Keratinocyte (primary cell): ENCODE measurements at regions not wholly inside any gene's neighbourhood (a gene's known extent, or its start where the extent isn't known, plus 50 kb on each side); places are given as distances from the start of the nearest gene placed in this dataset.

Source experiments
- DNase-seq: peaks from one replicate; pipeline ENCODE4 v3.0.0-alpha.2; 2011; ENCODE audit warnings: low read depth, missing footprints, low spot score
- FAIRE-seq: peaks from 2 replicates; lab custom pipeline; 2011; peaks lifted over from hg19 to GRCh38; lab: Jason Lieb, UNC
- H2AFZ ChIP-seq: 2 replicates; pipeline ENCODE4 v1.6.0; 2012; ENCODE audit warnings: low read length, control low read depth, inconsistent platforms; ENCODE audit not compliant: control insufficient read depth
- H3K27ac ChIP-seq: 2 replicates; pipeline ENCODE4 v1.5.1; 2011; ENCODE audit warnings: low read length; ENCODE audit not compliant: control insufficient read depth, insufficient read depth
- H3K27me3 ChIP-seq: 3 replicates; pipeline ENCODE4 v1.6.0; 2011; ENCODE audit warnings: low read length; ENCODE audit not compliant: control insufficient read depth, insufficient read depth; ENCODE audit errors: extremely low read depth
- H3K36me3 ChIP-seq, 2 experiments: 2 replicates in 1 of 2; 3 replicates in 1 of 2; pipeline ENCODE4 v1.5.1; 2011; ENCODE audit warnings: low read length in 2 of 2, mild to moderate bottlenecking in 1 of 2; ENCODE audit not compliant: control insufficient read depth in 2 of 2, insufficient read depth in 2 of 2; ENCODE audit errors: extremely low read depth in 1 of 2
- H3K4me1 ChIP-seq: 3 replicates; pipeline ENCODE4 v1.5.1; 2011; ENCODE audit warnings: low read length; ENCODE audit not compliant: control insufficient read depth, insufficient read depth; ENCODE audit errors: extremely low read depth
- H3K4me2 ChIP-seq: 3 replicates; pipeline ENCODE4 v1.6.0; 2011; ENCODE audit warnings: low read depth, low read length; ENCODE audit not compliant: control insufficient read depth, insufficient read depth; ENCODE audit errors: extremely low read depth
- H3K4me3 ChIP-seq, 3 experiments: fragments of 200-600 bp in 1 of 3; sonication (generic) in 1 of 3; 2 replicates in 2 of 3; 3 replicates in 1 of 3; pipeline ENCODE4 v1.5.1; 2011 to 2016; ENCODE audit warnings: low read length in 3 of 3, mild to moderate bottlenecking in 3 of 3, control low read depth in 2 of 3, inconsistent platforms in 1 of 3, low read depth in 1 of 3, mixed read lengths in 1 of 3, mixed run types in 1 of 3, moderate library complexity in 1 of 3; ENCODE audit not compliant: control insufficient read depth in 2 of 3, insufficient read depth in 2 of 3; ENCODE audit errors: extremely low read depth in 1 of 3
- H3K79me2 ChIP-seq: 2 replicates; pipeline ENCODE4 v1.6.0; 2012; ENCODE audit warnings: low read length; ENCODE audit not compliant: control insufficient read depth, insufficient read depth
- H3K9ac ChIP-seq: 3 replicates; pipeline ENCODE4 v1.6.0; 2011; ENCODE audit warnings: low read length; ENCODE audit not compliant: control insufficient read depth, insufficient read depth; ENCODE audit errors: extremely low read depth
- H3K9me1 ChIP-seq: 3 replicates; pipeline ENCODE4 v1.6.0; 2011; ENCODE audit warnings: low read length; ENCODE audit not compliant: control insufficient read depth, insufficient read depth; ENCODE audit errors: extremely low read depth
- H3K9me3 ChIP-seq: 2 replicates; pipeline ENCODE4 v1.5.1; 2012; ENCODE audit warnings: low read depth, low read length; ENCODE audit not compliant: control insufficient read depth
- H4K20me1 ChIP-seq: 3 replicates; pipeline ENCODE4 v1.6.0; 2011; ENCODE audit warnings: low read length; ENCODE audit not compliant: control insufficient read depth, insufficient read depth; ENCODE audit errors: extremely low read depth
- EZH2 ChIP-seq: IDR thresholded peaks from one replicate; pipeline ENCODE4 v1.6.1; 2012; ENCODE audit warnings: inconsistent platforms, mild to moderate bottlenecking, low read length, moderate library complexity
- dilution Hi-C: fragments of 300-500 bp; cut with MboI; formaldehyde crosslinking; loops from one replicate; pipeline ENCODE4 v1.7.0; 2020; ENCODE audit warnings: low sequenced_read_pairs; ENCODE audit not compliant: extremely low pct_ligation_motif_present
- TF ChIP-seq, protein P1 (sequence below), 3 experiments: IDR thresholded peaks in 1 of 3; conservative IDR thresholded peaks in 1 of 3; optimal IDR thresholded peaks in 1 of 3; 2 replicates in 2 of 3; 3 replicates in 1 of 3; pipeline versions ENCODE3 to v1.5.1; 2011; ENCODE audit warnings: low read length in 3 of 3, mild to moderate bottlenecking in 3 of 3, moderate library complexity in 2 of 3, control low read depth in 1 of 3, inconsistent platforms in 1 of 3; ENCODE audit not compliant: insufficient read depth in 2 of 3; ENCODE audit errors: extremely low read depth in 1 of 3

DNA sequence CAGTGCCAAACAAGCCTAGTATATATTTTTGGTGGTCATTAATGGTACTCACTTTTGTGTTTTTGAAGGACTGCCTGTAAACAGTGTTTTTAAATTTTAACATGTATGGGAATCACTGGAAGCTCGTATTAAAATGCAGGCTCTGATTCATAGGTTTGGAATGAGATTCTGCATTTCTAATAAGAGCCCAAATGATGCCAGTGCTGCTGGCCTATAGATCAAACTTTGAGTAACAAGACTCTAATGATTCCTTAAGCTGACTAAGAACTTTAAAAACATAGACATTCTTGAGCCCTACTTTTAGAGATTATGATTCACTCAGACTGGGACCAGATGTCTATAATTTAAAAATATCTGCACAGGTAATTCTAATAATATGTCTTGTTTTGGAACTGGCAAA lies 823.2 kb upstream of the LCORL start:
- Histone ChIP-seq H3K79me2 (no peaks in the 10 kb centered on the region), H4K20me1 (no peaks in the 10 kb centered on the region), H3K36me3 (no peaks in the 10 kb centered on the region), H3K27me3 (no peaks in the 10 kb centered on the region), H2AFZ (no peak overlapping the region), H3K4me3 (no peak overlapping the region), H3K9me1 (no peaks in the 10 kb centered on the region), H3K4me1 (no peaks in the 10 kb centered on the region), H3K27ac (no peak overlapping the region), H3K4me2 (no peak overlapping the region), H3K9ac (no peak overlapping the region), H3K9me3 (peaks cover 2% of the 10 kb centered on the region)
- dilution Hi-C loops, result no loop called here
- DNase-seq (no peak), FAIRE-seq (no peak)
- TF ChIP-seq, protein P1, sequence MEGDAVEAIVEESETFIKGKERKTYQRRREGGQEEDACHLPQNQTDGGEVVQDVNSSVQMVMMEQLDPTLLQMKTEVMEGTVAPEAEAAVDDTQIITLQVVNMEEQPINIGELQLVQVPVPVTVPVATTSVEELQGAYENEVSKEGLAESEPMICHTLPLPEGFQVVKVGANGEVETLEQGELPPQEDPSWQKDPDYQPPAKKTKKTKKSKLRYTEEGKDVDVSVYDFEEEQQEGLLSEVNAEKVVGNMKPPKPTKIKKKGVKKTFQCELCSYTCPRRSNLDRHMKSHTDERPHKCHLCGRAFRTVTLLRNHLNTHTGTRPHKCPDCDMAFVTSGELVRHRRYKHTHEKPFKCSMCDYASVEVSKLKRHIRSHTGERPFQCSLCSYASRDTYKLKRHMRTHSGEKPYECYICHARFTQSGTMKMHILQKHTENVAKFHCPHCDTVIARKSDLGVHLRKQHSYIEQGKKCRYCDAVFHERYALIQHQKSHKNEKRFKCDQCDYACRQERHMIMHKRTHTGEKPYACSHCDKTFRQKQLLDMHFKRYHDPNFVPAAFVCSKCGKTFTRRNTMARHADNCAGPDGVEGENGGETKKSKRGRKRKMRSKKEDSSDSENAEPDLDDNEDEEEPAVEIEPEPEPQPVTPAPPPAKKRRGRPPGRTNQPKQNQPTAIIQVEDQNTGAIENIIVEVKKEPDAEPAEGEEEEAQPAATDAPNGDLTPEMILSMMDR (optimal IDR thresholded peaks at IDR 0.05 in 1 of 3, IDR thresholded peaks at IDR 0.05 in 1 of 3, conservative IDR thresholded peaks at IDR 0.05 in 1 of 3; ENCODE audit: extremely low read depth in 1 of 3, insufficient read depth in 2 of 3, low read length in 3 of 3), result no peak
- TF ChIP-seq EZH2, result no peak

DNA sequence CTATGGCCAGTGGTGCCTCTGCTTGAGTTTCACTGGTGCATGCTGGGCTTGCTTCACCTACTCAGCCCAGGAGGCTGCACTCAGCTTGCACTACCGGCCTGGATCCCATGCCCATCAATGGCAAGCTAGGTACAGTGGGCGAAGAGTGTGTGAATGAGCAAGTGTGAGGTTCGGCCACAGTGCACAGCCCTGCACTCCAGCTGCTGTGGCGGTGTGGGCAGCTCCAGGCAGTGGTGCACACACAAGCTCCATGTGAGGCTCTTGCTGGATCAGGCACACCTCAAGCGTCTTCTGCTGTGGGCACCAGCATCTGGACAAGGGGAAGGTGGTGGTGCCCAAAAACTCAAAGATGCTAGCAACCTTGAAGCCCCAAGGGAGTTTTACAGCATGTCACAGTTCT lies 820.9 kb upstream of the LCORL start:
- H3K27ac ChIP-seq, result no peak overlapping the region
- no peaks in the 10 kb centered on the region for H4K20me1 ChIP-seq
- H3K4me3 ChIP-seq, result no peak overlapping the region
- no peak overlapping the region for H3K9ac ChIP-seq
- FAIRE-seq, result no peak
- no peak overlapping the region for H3K4me2 ChIP-seq
- H3K9me1 ChIP-seq, result no peaks in the 10 kb centered on the region
- H3K9me3 ChIP-seq, result peaks cover 2% of the 10 kb centered on the region
- dilution Hi-C loops, result no loop called here
- no peaks in the 10 kb centered on the region for H3K36me3 ChIP-seq
- H3K4me1 ChIP-seq, result no peaks in the 10 kb centered on the region
- no peaks in the 10 kb centered on the region for H3K27me3 ChIP-seq
- no peaks in the 10 kb centered on the region for H3K79me2 ChIP-seq
- no peak overlapping the region for H2AFZ ChIP-seq
- no peak for DNase-seq
- TF ChIP-seq, protein P1 (optimal IDR thresholded peaks at IDR 0.05 in 1 of 3, IDR thresholded peaks at IDR 0.05 in 1 of 3, conservative IDR thresholded peaks at IDR 0.05 in 1 of 3; ENCODE audit: extremely low read depth in 1 of 3, insufficient read depth in 2 of 3, low read length in 3 of 3), result no peak
- no peak for TF ChIP-seq EZH2
